Fibroblast of villous mesenchyme (primary cell): ENCODE measurements at regions not wholly inside any gene's neighbourhood (a gene's known extent, or its start where the extent isn't known, plus 50 kb on each side); places are given as distances from the start of the nearest gene placed in this dataset.

ENCODE experiments used
- DNase-seq: peaks from one replicate; pipeline ENCODE4 v3.0.0-alpha.2; 2010; ENCODE audit warnings: low read depth
- H3K4me3 ChIP-seq: 2 replicates; pipeline ENCODE4 v1.5.1; 2011; ENCODE audit warnings: low read depth, mild to moderate bottlenecking, low read length
- TF ChIP-seq, protein P1 (sequence below): IDR thresholded peaks from 2 replicates; pipeline ENCODE4 v1.5.1; 2012; ENCODE audit warnings: low read depth, mild to moderate bottlenecking, low read length; ENCODE audit not compliant: insufficient read depth

DNA sequence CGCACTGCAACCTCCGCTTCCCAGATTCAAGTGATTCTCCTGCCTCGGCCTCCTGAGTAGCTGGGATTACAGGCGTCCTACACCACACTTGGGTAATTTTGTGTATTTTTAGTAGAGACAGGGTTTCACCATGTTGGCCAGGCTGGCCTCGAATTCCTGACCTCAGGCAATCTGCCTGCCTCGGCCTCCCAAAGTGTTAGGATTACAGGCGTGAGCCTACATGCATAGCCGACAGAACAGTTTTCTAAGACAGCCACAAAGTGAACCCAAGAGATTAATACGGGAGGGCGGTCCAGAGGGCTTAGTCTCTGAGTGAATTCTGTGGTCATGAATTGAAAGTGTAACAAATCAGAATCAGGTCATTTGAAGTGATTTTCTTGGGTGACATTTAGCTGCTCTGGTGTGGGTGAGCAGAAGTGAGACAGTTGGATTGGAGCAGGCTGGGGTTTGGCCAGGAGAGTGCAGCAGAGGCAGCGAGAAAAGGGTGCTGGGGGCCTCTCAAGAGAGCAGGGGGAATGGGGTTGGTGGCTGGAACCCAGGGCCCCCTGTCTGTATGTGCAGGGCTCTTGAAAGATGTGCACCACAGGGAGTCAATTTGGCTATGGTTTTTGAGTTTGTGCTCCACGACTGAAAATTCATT, 231.4 kb upstream of the WSCD1 start:
- TF ChIP-seq, protein P1, sequence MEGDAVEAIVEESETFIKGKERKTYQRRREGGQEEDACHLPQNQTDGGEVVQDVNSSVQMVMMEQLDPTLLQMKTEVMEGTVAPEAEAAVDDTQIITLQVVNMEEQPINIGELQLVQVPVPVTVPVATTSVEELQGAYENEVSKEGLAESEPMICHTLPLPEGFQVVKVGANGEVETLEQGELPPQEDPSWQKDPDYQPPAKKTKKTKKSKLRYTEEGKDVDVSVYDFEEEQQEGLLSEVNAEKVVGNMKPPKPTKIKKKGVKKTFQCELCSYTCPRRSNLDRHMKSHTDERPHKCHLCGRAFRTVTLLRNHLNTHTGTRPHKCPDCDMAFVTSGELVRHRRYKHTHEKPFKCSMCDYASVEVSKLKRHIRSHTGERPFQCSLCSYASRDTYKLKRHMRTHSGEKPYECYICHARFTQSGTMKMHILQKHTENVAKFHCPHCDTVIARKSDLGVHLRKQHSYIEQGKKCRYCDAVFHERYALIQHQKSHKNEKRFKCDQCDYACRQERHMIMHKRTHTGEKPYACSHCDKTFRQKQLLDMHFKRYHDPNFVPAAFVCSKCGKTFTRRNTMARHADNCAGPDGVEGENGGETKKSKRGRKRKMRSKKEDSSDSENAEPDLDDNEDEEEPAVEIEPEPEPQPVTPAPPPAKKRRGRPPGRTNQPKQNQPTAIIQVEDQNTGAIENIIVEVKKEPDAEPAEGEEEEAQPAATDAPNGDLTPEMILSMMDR: no peak
- no peak for DNase-seq

DNA sequence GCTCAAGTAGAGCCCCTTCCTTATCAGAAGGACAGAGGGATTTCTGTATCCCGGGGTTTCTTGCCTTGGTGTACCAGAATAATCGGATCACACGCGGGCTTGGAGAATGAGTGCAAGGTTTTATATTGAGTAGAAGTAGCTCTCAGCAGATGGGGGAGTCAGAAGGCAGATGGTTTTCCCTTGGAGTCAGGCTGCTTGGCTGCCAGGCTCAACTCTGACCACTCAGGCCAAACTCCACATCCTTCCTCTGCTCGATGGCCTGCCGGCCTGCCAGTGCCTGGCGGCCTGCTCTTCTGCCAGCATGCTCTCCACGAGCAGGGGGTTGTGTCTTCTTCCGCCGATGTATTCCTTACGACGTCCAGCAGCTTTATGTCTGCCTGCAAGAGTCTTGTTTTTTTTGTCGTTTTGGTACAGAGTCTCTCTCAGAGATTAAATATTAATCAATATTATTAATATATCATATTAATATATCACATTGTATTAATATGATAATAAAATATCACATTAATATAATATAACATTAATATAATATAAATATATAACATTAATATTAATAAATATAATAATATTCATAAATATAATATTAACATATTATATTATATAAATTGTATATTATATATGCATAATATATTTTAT, 229.2 kb upstream of the WSCD1 start:
- DNase-seq: no peak
- TF ChIP-seq, protein P1: no peak

More for the DNA sequence above, 231.4 kb upstream of the WSCD1 start:
- no peak overlapping the region for H3K4me3 ChIP-seq

DNA sequence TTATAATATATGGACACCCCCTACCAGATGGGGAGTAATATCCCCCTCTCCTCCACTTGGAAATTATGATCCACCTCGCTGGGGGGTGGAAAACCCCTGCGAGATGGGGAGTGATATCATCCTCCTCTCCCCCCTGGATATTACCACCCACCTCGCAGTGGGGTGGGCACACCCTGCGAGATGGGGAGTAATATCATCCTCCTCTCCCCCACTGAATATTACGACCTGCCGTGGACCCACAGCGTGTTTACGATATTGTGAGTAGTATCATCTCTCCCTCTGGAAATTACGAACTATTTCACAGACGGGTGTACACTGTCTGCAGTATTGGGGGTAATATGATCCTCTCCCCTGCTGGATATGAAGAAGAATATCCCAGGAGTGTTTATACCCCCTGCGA, 228.3 kb upstream of the WSCD1 start:
- H3K4me3 ChIP-seq: no peak overlapping the region
- TF ChIP-seq, protein P1: no peak
- no peak for DNase-seq

More for the DNA sequence above, 229.2 kb upstream of the WSCD1 start:
- H3K4me3 ChIP-seq: no peak overlapping the region

DNA sequence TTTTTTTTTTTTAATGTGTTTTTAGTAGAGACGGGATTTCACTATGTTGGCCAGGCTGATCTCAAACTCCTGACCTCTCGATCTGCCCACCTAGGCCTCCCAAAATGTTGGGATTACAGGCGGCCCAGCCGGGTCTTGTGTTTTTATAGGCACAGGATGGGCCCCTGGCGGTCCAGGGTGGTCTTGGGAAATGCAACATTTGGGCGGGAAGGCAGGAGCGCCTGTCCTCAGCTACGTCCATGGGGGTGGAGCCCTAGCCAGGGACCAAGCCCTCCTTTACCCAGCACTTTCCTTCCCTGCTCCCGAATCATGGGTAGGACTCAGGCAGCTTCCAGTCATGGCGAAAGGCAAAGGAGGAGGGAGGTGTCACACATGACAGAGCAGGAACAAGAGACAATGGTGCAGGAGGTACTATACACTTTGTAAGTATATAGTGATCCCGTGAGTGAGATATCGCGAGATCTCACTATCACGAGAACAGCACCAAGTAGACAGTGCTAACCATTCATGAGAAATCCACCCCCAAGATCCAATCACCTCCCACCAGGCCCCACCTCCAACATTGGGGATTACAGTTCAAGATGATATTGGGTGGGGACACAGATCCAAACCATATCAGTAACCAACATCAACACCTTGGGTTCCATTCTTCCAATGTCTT, 226.7 kb upstream of the WSCD1 start:
- TF ChIP-seq, protein P1: no peak
- no peak overlapping the region for H3K4me3 ChIP-seq
- DNase-seq: no peak

DNA sequence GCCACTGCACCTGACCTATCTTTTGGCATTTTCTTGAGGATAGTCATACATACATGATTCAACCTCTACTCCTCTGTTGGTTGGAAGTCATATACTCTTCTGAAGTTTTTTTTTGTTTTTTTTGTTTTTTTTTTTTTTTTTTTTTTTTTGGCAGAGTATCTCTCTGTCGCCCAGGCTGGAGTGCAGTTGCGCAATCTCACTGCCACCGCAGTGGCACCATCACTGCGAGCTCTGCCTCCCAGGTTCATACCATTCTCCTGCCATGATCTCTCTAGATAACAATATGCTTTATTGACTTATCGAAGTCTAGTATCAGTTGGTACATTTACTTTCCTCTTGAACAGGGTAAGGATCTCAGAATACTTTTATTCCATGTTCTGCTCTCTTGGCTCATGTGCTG, 224.2 kb upstream of the WSCD1 start:
- H3K4me3 ChIP-seq: no peak overlapping the region
- TF ChIP-seq, protein P1: no peak
- no peak for DNase-seq

DNA sequence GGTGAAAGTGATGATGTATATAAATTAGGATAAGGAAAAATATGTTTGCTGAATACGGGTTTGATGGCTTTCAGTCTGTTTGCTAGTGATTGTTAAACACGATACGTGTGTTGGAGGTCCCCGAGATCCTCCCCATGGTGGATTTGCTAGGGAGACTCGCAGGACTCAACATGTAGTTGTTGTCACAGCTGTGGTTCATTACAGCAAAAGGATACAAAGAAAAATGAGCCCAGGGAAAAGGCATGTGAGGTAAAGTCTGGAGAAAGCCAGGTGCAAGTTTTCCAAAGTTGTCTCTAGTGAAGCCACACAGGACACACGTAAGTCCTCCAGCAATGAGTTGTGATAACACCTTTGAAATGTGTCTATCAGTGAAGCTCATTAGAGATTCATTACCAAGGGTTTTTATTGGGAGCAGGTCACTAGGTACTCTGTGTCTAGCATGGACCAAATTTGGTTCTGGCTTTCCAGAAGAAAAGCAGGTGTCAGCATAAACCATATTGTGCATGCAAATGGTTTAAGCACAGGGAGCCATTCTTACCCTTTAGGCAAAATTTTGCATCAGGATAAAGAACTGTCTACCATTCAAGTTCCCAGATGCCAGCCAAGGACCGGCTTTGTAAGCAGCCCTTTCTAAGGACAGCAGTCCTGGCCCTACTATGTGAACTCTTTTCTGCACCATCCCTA, 215.2 kb upstream of the WSCD1 start:
- H3K4me3 ChIP-seq: no peak overlapping the region
- DNase-seq: no peak
- TF ChIP-seq, protein P1: no peak
